WTC11 (cell line): ENCODE measurements at regions not wholly inside any gene's neighbourhood (a gene's known extent, or its start where the extent isn't known, plus 50 kb on each side); places are given as distances from the start of the nearest gene placed in this dataset.

Experiments
- FOXJ3 ChIP-seq: sonication (generic); formaldehyde crosslinking; IDR thresholded peaks from 2 replicates; pipeline ENCODE4 v1.9.0; 2021; ENCODE audit warnings: missing genetic modification reagents, mild to moderate bottlenecking, borderline replicate concordance
- IRF1 ChIP-seq: sonication (generic); formaldehyde crosslinking; IDR thresholded peaks from 2 replicates; pipeline ENCODE4 v1.8.0; 2023; ENCODE audit warnings: missing genetic modification reagents
- JAZF1 ChIP-seq: fragments of 250-450 bp; sonication (Bioruptor Pico); IDR thresholded peaks from 2 replicates; pipeline ENCODE4 v1.9.0; 2021; ENCODE audit warnings: moderate library complexity, mild to moderate bottlenecking, inconsistent platforms
- KAT7 ChIP-seq: sonication (generic); formaldehyde crosslinking; IDR thresholded peaks from 2 replicates; pipeline ENCODE4 v1.8.1; 2023; ENCODE audit warnings: missing genetic modification reagents, mild to moderate bottlenecking, borderline replicate concordance
- NR2C2 ChIP-seq: sonication (generic); formaldehyde crosslinking; IDR thresholded peaks from 2 replicates; pipeline ENCODE4 v1.8.0; 2022; ENCODE audit warnings: mild to moderate bottlenecking, missing genetic modification reagents
- NR3C1 ChIP-seq: sonication (generic); formaldehyde crosslinking; conservative IDR thresholded peaks from 2 replicates; pipeline ENCODE4 v1.8.1; 2023; ENCODE audit warnings: low read depth, mild to moderate bottlenecking, missing genetic modification reagents
- SP1 ChIP-seq: sonication (generic); formaldehyde crosslinking; conservative IDR thresholded peaks from 2 replicates; pipeline ENCODE4 v1.8.1; 2022; ENCODE audit warnings: missing genetic modification reagents
- TCF7 ChIP-seq: sonication (generic); formaldehyde crosslinking; IDR thresholded peaks from 2 replicates; pipeline ENCODE4 v1.8.0; 2022; ENCODE audit warnings: mild to moderate bottlenecking, low read depth, missing genetic modification reagents, moderate library complexity
- TEAD4 ChIP-seq: sonication (generic); formaldehyde crosslinking; IDR thresholded peaks from 2 replicates; pipeline ENCODE4 v1.8.0; 2022; ENCODE audit warnings: mild to moderate bottlenecking, missing genetic modification reagents
- ZNF138 ChIP-seq: sonication (generic); formaldehyde crosslinking; conservative IDR thresholded peaks from 2 replicates; pipeline ENCODE4 v1.8.1; 2022; ENCODE audit warnings: mild to moderate bottlenecking, moderate library complexity, missing genetic modification reagents
- TF ChIP-seq, protein P1 (sequence below): fragments of 200-600 bp; IDR thresholded peaks from 2 replicates; pipeline ENCODE4 v1.8.0; 2022; ENCODE audit warnings: antibody characterized with exemption
- TF ChIP-seq, protein P2 (sequence below): sonication (generic); formaldehyde crosslinking; IDR thresholded peaks from 2 replicates; pipeline ENCODE4 v1.8.0; 2022; ENCODE audit warnings: mild to moderate bottlenecking, missing genetic modification reagents
- TF ChIP-seq, protein P3 (sequence below): sonication (generic); formaldehyde crosslinking; IDR thresholded peaks from 2 replicates; pipeline ENCODE4 v1.8.0; 2022; ENCODE audit warnings: mild to moderate bottlenecking, missing genetic modification reagents
- TF ChIP-seq, protein P4 (sequence below): sonication (generic); formaldehyde crosslinking; conservative IDR thresholded peaks from 2 replicates; pipeline ENCODE4 v1.8.1; 2023; ENCODE audit warnings: mild to moderate bottlenecking, low read depth, missing genetic modification reagents, moderate library complexity

- TF ChIP-seq TEAD4 (CRISPR knock-in tag): no peak
- TF ChIP-seq, protein P1, sequence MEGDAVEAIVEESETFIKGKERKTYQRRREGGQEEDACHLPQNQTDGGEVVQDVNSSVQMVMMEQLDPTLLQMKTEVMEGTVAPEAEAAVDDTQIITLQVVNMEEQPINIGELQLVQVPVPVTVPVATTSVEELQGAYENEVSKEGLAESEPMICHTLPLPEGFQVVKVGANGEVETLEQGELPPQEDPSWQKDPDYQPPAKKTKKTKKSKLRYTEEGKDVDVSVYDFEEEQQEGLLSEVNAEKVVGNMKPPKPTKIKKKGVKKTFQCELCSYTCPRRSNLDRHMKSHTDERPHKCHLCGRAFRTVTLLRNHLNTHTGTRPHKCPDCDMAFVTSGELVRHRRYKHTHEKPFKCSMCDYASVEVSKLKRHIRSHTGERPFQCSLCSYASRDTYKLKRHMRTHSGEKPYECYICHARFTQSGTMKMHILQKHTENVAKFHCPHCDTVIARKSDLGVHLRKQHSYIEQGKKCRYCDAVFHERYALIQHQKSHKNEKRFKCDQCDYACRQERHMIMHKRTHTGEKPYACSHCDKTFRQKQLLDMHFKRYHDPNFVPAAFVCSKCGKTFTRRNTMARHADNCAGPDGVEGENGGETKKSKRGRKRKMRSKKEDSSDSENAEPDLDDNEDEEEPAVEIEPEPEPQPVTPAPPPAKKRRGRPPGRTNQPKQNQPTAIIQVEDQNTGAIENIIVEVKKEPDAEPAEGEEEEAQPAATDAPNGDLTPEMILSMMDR: no peak
- TF ChIP-seq, protein P2, sequence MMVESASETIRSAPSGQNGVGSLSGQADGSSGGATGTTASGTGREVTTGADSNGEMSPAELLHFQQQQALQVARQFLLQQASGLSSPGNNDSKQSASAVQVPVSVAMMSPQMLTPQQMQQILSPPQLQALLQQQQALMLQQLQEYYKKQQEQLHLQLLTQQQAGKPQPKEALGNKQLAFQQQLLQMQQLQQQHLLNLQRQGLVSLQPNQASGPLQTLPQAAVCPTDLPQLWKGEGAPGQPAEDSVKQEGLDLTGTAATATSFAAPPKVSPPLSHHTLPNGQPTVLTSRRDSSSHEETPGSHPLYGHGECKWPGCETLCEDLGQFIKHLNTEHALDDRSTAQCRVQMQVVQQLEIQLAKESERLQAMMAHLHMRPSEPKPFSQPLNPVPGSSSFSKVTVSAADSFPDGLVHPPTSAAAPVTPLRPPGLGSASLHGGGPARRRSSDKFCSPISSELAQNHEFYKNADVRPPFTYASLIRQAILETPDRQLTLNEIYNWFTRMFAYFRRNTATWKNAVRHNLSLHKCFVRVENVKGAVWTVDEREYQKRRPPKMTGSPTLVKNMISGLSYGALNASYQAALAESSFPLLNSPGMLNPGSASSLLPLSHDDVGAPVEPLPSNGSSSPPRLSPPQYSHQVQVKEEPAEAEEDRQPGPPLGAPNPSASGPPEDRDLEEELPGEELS (CRISPR knock-in tag): no peak
- TF ChIP-seq JAZF1: no peak
- TF ChIP-seq, protein P3, sequence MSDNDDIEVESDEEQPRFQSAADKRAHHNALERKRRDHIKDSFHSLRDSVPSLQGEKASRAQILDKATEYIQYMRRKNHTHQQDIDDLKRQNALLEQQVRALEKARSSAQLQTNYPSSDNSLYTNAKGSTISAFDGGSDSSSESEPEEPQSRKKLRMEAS (CRISPR knock-in tag): no peak
- no peak for TF ChIP-seq FOXJ3 (CRISPR knock-in tag)
- no peak for TF ChIP-seq TCF7 (CRISPR knock-in tag)
- no peak for TF ChIP-seq SP1
- TF ChIP-seq NR3C1 (CRISPR knock-in tag): no peak
- TF ChIP-seq IRF1 (CRISPR knock-in tag): no peak
- TF ChIP-seq, protein P4, sequence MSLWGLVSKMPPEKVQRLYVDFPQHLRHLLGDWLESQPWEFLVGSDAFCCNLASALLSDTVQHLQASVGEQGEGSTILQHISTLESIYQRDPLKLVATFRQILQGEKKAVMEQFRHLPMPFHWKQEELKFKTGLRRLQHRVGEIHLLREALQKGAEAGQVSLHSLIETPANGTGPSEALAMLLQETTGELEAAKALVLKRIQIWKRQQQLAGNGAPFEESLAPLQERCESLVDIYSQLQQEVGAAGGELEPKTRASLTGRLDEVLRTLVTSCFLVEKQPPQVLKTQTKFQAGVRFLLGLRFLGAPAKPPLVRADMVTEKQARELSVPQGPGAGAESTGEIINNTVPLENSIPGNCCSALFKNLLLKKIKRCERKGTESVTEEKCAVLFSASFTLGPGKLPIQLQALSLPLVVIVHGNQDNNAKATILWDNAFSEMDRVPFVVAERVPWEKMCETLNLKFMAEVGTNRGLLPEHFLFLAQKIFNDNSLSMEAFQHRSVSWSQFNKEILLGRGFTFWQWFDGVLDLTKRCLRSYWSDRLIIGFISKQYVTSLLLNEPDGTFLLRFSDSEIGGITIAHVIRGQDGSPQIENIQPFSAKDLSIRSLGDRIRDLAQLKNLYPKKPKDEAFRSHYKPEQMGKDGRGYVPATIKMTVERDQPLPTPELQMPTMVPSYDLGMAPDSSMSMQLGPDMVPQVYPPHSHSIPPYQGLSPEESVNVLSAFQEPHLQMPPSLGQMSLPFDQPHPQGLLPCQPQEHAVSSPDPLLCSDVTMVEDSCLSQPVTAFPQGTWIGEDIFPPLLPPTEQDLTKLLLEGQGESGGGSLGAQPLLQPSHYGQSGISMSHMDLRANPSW (CRISPR knock-in tag): no peak
- no peak for TF ChIP-seq NR2C2 (CRISPR knock-in tag)
- TF ChIP-seq KAT7 (CRISPR knock-in tag): no peak
- no peak for TF ChIP-seq ZNF138
Measured at GRCh38 chr2:104102615-104103014, 751.3 kb upstream of the POU3F3 start.
